SK-N-SH (cell line): ENCODE measurements at regions not wholly inside any gene's neighbourhood (a gene's known extent, or its start where the extent isn't known, plus 50 kb on each side); places are given as distances from the start of the nearest gene placed in this dataset.

Source experiments
- CTCF ChIA-PET: fragments of 300-600, 350-600 bp; formaldehyde crosslinking; extraction: SDS; loops from one replicate; lab custom pipeline; 2021; lab: Yijun Ruan, JAX
- POLR2A ChIA-PET: fragments of 350-600 bp; sonication (Branson Sonifier 250); formaldehyde crosslinking; extraction: SDS; loops from one replicate; lab custom pipeline; 2020; ENCODE audit warnings: antibody characterized with exemption, inconsistent platforms; lab: Yijun Ruan, JAX
- DNase-seq: peaks from one replicate; pipeline ENCODE4 v3.0.0; 2012
- H2AFZ ChIP-seq: fragments of 200-600 bp; sonication (generic); 2 replicates; pipeline ENCODE4 v1.8.1; 2016; ENCODE audit warnings: antibody characterized with exemption, mild to moderate bottlenecking, low read depth
- H3F3A ChIP-seq: fragments of 200-600 bp; sonication (generic); replicated peaks from 2 replicates; pipeline ENCODE3; 2016; ENCODE audit warnings: antibody characterized with exemption, mild to moderate bottlenecking; ENCODE audit not compliant: insufficient read depth
- H3K27ac ChIP-seq, 2 experiments: fragments of 200-500 bp in 1 of 2; fragments of 200-600 bp in 1 of 2; sonication (Bioruptor generic) in 1 of 2; sonication (generic), shearing (Covaris generic) in 1 of 2; 2 replicates each; pipeline versions ENCODE4 v1.5.1 to v1.6.1; 2014 to 2016; ENCODE audit warnings: low read depth in 2 of 2, inconsistent platforms in 1 of 2, low read length in 1 of 2, mild to moderate bottlenecking in 1 of 2, mixed read lengths in 1 of 2
- H3K27me3 ChIP-seq: fragments of 200-600 bp; sonication (generic), shearing (Covaris generic); 2 replicates; pipeline ENCODE4 v1.6.1; 2016; ENCODE audit warnings: mixed run types; ENCODE audit not compliant: insufficient read depth
- H3K36me3 ChIP-seq, 2 experiments: fragments of 200-500 bp in 1 of 2; fragments of 200-600 bp in 1 of 2; sonication (Bioruptor generic) in 1 of 2; sonication (generic) in 1 of 2; replicated peaks in 1 of 2; 2 replicates each; pipeline versions ENCODE3 to v1.5.1; 2014 to 2016; ENCODE audit warnings: low read length in 1 of 2, mild to moderate bottlenecking in 1 of 2; ENCODE audit not compliant: insufficient read depth in 2 of 2, control insufficient read depth in 1 of 2
- H3K4me1 ChIP-seq, 2 experiments: fragments of 200-500 bp in 1 of 2; fragments of 200-600 bp in 1 of 2; sonication (Bioruptor generic) in 1 of 2; sonication (generic), shearing (Covaris generic) in 1 of 2; 2 replicates each; pipeline versions ENCODE4 v1.5.1 to v1.6.1; 2014 to 2016; ENCODE audit warnings: low read depth in 1 of 2, low read length in 1 of 2, mixed run types in 1 of 2; ENCODE audit not compliant: insufficient read depth in 2 of 2, control insufficient read depth in 1 of 2
- H3K4me2 ChIP-seq: fragments of 200-600 bp; sonication (generic), shearing (Covaris generic); 2 replicates; pipeline ENCODE4 v1.6.1; 2017; ENCODE audit warnings: mixed run types
- H3K4me3 ChIP-seq, 2 experiments: fragments of 200-500 bp in 1 of 2; fragments of 200-600 bp in 1 of 2; sonication (Bioruptor generic) in 1 of 2; sonication (generic), shearing (Covaris generic) in 1 of 2; 2 replicates each; pipeline versions ENCODE4 v1.5.1 to v1.8.1; 2014 to 2016; ENCODE audit warnings: low read depth in 2 of 2, inconsistent platforms in 1 of 2, low read length in 1 of 2, mild to moderate bottlenecking in 1 of 2, mixed read lengths in 1 of 2, moderate library complexity in 1 of 2
- H3K79me2 ChIP-seq: fragments of 200-600 bp; sonication (generic); 2 replicates; pipeline ENCODE4 v1.8.1; 2017; ENCODE audit warnings: mild to moderate bottlenecking; ENCODE audit not compliant: insufficient read depth
- H3K9ac ChIP-seq: fragments of 200-600 bp; sonication (generic); 2 replicates; pipeline ENCODE4 v1.6.1; 2017; ENCODE audit warnings: mixed run types
- H3K9me2 ChIP-seq: fragments of 200-600 bp; sonication (generic); 2 replicates; pipeline ENCODE4 v1.6.1; 2017; ENCODE audit warnings: mixed run types
- H3K9me3 ChIP-seq: fragments of 200-600 bp; sonication (generic); 2 replicates; pipeline ENCODE4 v1.6.1; 2017; ENCODE audit warnings: mixed run types, mild to moderate bottlenecking, moderate library complexity
- H4K20me1 ChIP-seq: fragments of 200-600 bp; sonication (generic); 2 replicates; pipeline ENCODE4 v1.6.1; 2017; ENCODE audit warnings: mild to moderate bottlenecking, mixed run types; ENCODE audit not compliant: insufficient read depth
- CHD2 ChIP-seq: fragments of 150-350 bp; IDR thresholded peaks from 2 replicates; pipeline ENCODE4 v1.6.1; 2018; ENCODE audit warnings: low read length; ENCODE audit not compliant: partially characterized antibody
- CTCF ChIP-seq: fragments of 200-600 bp; sonication (generic); IDR thresholded peaks from 2 replicates; pipeline ENCODE4 v1.6.1; 2017; ENCODE audit warnings: antibody characterized with exemption, mild to moderate bottlenecking, moderate library complexity
- EP300 ChIP-seq, 2 experiments: IDR thresholded peaks; 2 replicates each; pipeline versions ENCODE4 v1.4.0 to v1.6.1; 2012; ENCODE audit warnings: borderline replicate concordance in 1 of 2, low read depth in 1 of 2, low read length in 1 of 2
- EZH2phosphoT487 ChIP-seq: fragments of 200-600 bp; sonication (generic); IDR thresholded peaks from 2 replicates; pipeline ENCODE4 v1.6.1; 2017; ENCODE audit warnings: low read depth, mixed run types, mild to moderate bottlenecking, antibody characterized with exemption, moderate library complexity, borderline replicate concordance
- FOXJ3 ChIP-seq: sonication (generic); formaldehyde crosslinking; IDR thresholded peaks from 2 replicates; pipeline ENCODE4 v1.5.1; 2020; ENCODE audit warnings: mild to moderate bottlenecking, missing genetic modification reagents
- FOXM1 ChIP-seq: IDR thresholded peaks from 2 replicates; pipeline ENCODE4 v1.4.0; 2012; ENCODE audit warnings: low read depth, mild to moderate bottlenecking
- GABPA ChIP-seq: IDR thresholded peaks from 2 replicates; pipeline ENCODE4 v1.4.0; 2012; ENCODE audit warnings: low read depth, mild to moderate bottlenecking
- GATA2 ChIP-seq: sonication (generic); formaldehyde crosslinking; IDR thresholded peaks from 2 replicates; pipeline ENCODE4 v1.5.0; 2020; ENCODE audit warnings: mild to moderate bottlenecking, missing genetic modification reagents
- IRF3 ChIP-seq: fragments of 150-350 bp; IDR thresholded peaks from 2 replicates; pipeline ENCODE4 v1.6.1; 2016; ENCODE audit warnings: mild to moderate bottlenecking, low read depth, low read length
- JUND ChIP-seq: IDR thresholded peaks from 2 replicates; pipeline ENCODE4 v1.4.0; 2012
- MEF2A ChIP-seq: IDR thresholded peaks from 2 replicates; pipeline ENCODE4 v1.4.0; 2012; ENCODE audit warnings: low read depth, borderline replicate concordance
- MXI1 ChIP-seq: IDR thresholded peaks from 2 replicates; pipeline ENCODE4 v1.6.1; 2012; ENCODE audit warnings: mild to moderate bottlenecking, low read depth, low read length, improper control_type of control experiment
- NRF1 ChIP-seq: IDR thresholded peaks from 2 replicates; pipeline ENCODE4 v1.6.1; 2012; ENCODE audit warnings: low read depth, mild to moderate bottlenecking, low read length
- POLR2AphosphoS5 ChIP-seq: IDR thresholded peaks from 2 replicates; pipeline ENCODE4 v1.6.1; 2012; ENCODE audit warnings: low read depth, low read length
- RAD21 ChIP-seq: IDR thresholded peaks from 2 replicates; pipeline ENCODE4 v1.6.1; 2012; ENCODE audit warnings: mild to moderate bottlenecking, low read length
- REST ChIP-seq: IDR thresholded peaks from 2 replicates; pipeline ENCODE4 v1.6.1; 2012; ENCODE audit warnings: mild to moderate bottlenecking, low read depth, low read length, moderate library complexity
- RXRA ChIP-seq: IDR thresholded peaks from 2 replicates; pipeline ENCODE4 v1.4.0; 2012; ENCODE audit warnings: low read depth, mild to moderate bottlenecking, borderline replicate concordance
- SMC3 ChIP-seq: IDR thresholded peaks from 2 replicates; pipeline ENCODE4 v1.6.1; 2012; ENCODE audit warnings: low read depth, low read length, improper control_type of control experiment
- USF2 ChIP-seq: fragments of 150-350 bp; IDR thresholded peaks from 2 replicates; pipeline ENCODE4 v1.6.1; 2017; ENCODE audit warnings: antibody characterized with exemption, low read length, low read depth, borderline replicate concordance
- YY1 ChIP-seq: IDR thresholded peaks from 2 replicates; pipeline ENCODE4 v1.4.0; 2012; ENCODE audit warnings: low read depth, mild to moderate bottlenecking
- WGBS: methylation state at CpG from one replicate; pipeline ENCODE4 v1.1.6; 2017; ENCODE audit warnings: low lambda C conversion rate; 5-methylcytosine and 5-hydroxymethylcytosine counted together

- ChIA-PET CTCF (no interaction called here), POLR2A (no interaction called here)
- no peaks in the 10 kb centered on the region for H3F3A ChIP-seq
- H3K4me3 ChIP-seq, result no peak overlapping the region
- TF ChIP-seq EZH2phosphoT487 (no peak), POLR2AphosphoS5 (no peak), GABPA (no peak), YY1 (no peak), RXRA (no peak), FOXJ3 (CRISPR knock-in tag) (no peak), GATA2 (no peak), IRF3 (no peak), MEF2A (no peak), NRF1 (no peak), CTCF (no peak), EP300 (IDR thresholded peaks at IDR 0.05; ENCODE audit: borderline replicate concordance in 1 of 2, low read depth in 1 of 2, low read length in 1 of 2) (no peak), FOXM1 (no peak), USF2 (no peak), RAD21 (no peak), SMC3 (no peak)
- 37% methylated on average over 3 of the region's 3 CpGs for WGBS
- DNase-seq, result no peak
- no peak overlapping the region for H3K9ac ChIP-seq
- no peaks in the 10 kb centered on the region for H3K79me2 ChIP-seq
- H3K4me1 ChIP-seq, result no peaks in the 10 kb centered on the region; a peak in 2 of 4 replicates
- no peaks in the 10 kb centered on the region for H3K9me3 ChIP-seq
- H4K20me1 ChIP-seq, result no peaks in the 10 kb centered on the region
- H3K27ac ChIP-seq, result no peak overlapping the region
- H3K4me2 ChIP-seq, result no peak overlapping the region
- no peak overlapping the region for H2AFZ ChIP-seq
- no peaks in the 10 kb centered on the region for H3K36me3 ChIP-seq
- no peaks in the 10 kb centered on the region for H3K9me2 ChIP-seq
- no peaks in the 10 kb centered on the region for H3K27me3 ChIP-seq
Observed at GRCh38 chr10:106495931-106496330, 668.6 kb downstream of the SORCS1 start.

GRCh38 chr10:106493751-106494150 is 670.8 kb downstream of the SORCS1 start:
- H3K4me2 ChIP-seq, result no peak overlapping the region
- H3K9me2 ChIP-seq, result no peaks in the 10 kb centered on the region
- H3K27me3 ChIP-seq, result no peaks in the 10 kb centered on the region
- H2AFZ ChIP-seq, result no peak overlapping the region
- no peaks in the 10 kb centered on the region for H3K79me2 ChIP-seq
- no peaks in the 10 kb centered on the region for H3F3A ChIP-seq
- no peaks in the 10 kb centered on the region for H3K9me3 ChIP-seq
- DNase-seq, result no peak
- no peak overlapping the region for H3K27ac ChIP-seq
- no peak overlapping the region for H3K9ac ChIP-seq
- 9% methylated on average over 1 of the region's 1 CpG for WGBS
- no peaks in the 10 kb centered on the region for H4K20me1 ChIP-seq
- H3K4me3 ChIP-seq, result no peak overlapping the region
- no peaks in the 10 kb centered on the region for H3K36me3 ChIP-seq
- no peaks in the 10 kb centered on the region; a peak in 3 of 4 replicates for H3K4me1 ChIP-seq
- ChIA-PET CTCF (interaction anchor here (0.6 kb wide), 1 partner anchor 12 kb away, joined by 3 read pairs; no protein-coding TSS in a partner anchor), POLR2A (no interaction called here)
- TF ChIP-seq MXI1 (no peak), JUND (no peak), NRF1 (no peak), GATA2 (no peak), EP300 (IDR thresholded peaks at IDR 0.05; ENCODE audit: borderline replicate concordance in 1 of 2, low read depth in 1 of 2, low read length in 1 of 2) (no peak), EZH2phosphoT487 (no peak), USF2 (no peak), REST (no peak), RXRA (no peak), CHD2 (no peak), GABPA (no peak)
